HepG2 (cell line): ENCODE measurements at regions not wholly inside any gene's neighbourhood (a gene's known extent, or its start where the extent isn't known, plus 50 kb on each side); places are given as distances from the start of the nearest gene placed in this dataset.

Experiments used
- ATAC-seq: fragments of 200-7000 bp; cut with Tn5 transposase; 3 replicates; pipeline ENCODE4 v1.9.1; 2020; ENCODE audit warnings: mild to moderate bottlenecking, moderate library complexity
- BruUV-seq: library from RNA; stranded (reverse); fragments of 400-500 nt; replicated peaks from 2 replicates; lab custom pipeline; 2021; lab: Mats Ljungman, UMichigan
- CTCF ChIA-PET: fragments of 300-600 bp; formaldehyde crosslinking; extraction: SDS; loops from one replicate; lab custom pipeline; 2021; ENCODE audit warnings: low total read pairs, inconsistent platforms, low intra/inter-chr PET ratio; lab: Yijun Ruan, JAX
- POLR2A ChIA-PET: fragments of 350-600 bp; sonication (Branson Sonifier 250); formaldehyde crosslinking; loops from one replicate; lab custom pipeline; 2020; ENCODE audit warnings: antibody characterized with exemption, inconsistent platforms; lab: Yijun Ruan, JAX
- DNase-seq: peaks from one replicate; pipeline ENCODE4 v3.0.0-alpha.2; 2015; ENCODE audit warnings: low spot score
- FAIRE-seq: peaks from 3 replicates; lab custom pipeline; 2011; peaks lifted over from hg19 to GRCh38; lab: Jason Lieb, UNC
- H2AFZ ChIP-seq: one replicate; pipeline ENCODE4 v1.6.1; 2011; ENCODE audit warnings: low read length, inconsistent platforms
- H3K27ac ChIP-seq: fragments of 300-600 bp; 3 replicates; pipeline ENCODE4 v1.8.0; 2011; ENCODE audit warnings: mixed run types, mild to moderate bottlenecking, mixed read lengths, low read length, inconsistent platforms; ENCODE audit not compliant: insufficient read depth; ENCODE audit errors: extremely low read length
- H3K27me3 ChIP-seq, 2 experiments: fragments of 200-600 bp in 1 of 2; 2 replicates in 1 of 2; 3 replicates in 1 of 2; pipeline versions ENCODE4 v1.6.0 to v1.8.0; 2011; ENCODE audit warnings: low read length in 2 of 2, mild to moderate bottlenecking in 2 of 2, moderate library complexity in 2 of 2, inconsistent platforms in 1 of 2; ENCODE audit not compliant: insufficient read depth in 2 of 2, control insufficient read depth in 1 of 2
- H3K36me3 ChIP-seq, 2 experiments: fragments of 200-600 bp in 1 of 2; replicated peaks in 1 of 2; 2 replicates in 1 of 2; 3 replicates in 1 of 2; pipeline versions ENCODE4 v1.5.1 to v1.8.0; 2011; ENCODE audit warnings: low read length in 2 of 2, inconsistent platforms in 1 of 2; ENCODE audit not compliant: insufficient read depth in 2 of 2, control insufficient read depth in 1 of 2
- H3K4me1 ChIP-seq: 2 replicates; pipeline ENCODE4 v1.5.1; 2012; ENCODE audit warnings: low read length, inconsistent platforms; ENCODE audit not compliant: insufficient read depth
- H3K4me2 ChIP-seq: 2 replicates; pipeline ENCODE4 v1.6.0; 2011; ENCODE audit warnings: low read depth, low read length, inconsistent platforms
- H3K4me3 ChIP-seq, 3 experiments: fragments of 200-600 bp in 1 of 3; sonication (generic), shearing (Covaris generic) in 1 of 3; replicated peaks in 1 of 3; 2 replicates each; pipeline ENCODE4 v1.5.1; 2011 to 2016; ENCODE audit warnings: low read length in 3 of 3, inconsistent platforms in 2 of 3, low read depth in 2 of 3, mild to moderate bottlenecking in 2 of 3, control low read depth in 1 of 3, mixed read lengths in 1 of 3; ENCODE audit not compliant: insufficient read depth in 1 of 3
- H3K79me2 ChIP-seq: one replicate; pipeline ENCODE4 v1.6.1; 2011; ENCODE audit warnings: low read length, inconsistent platforms; ENCODE audit not compliant: insufficient read depth
- H3K9ac ChIP-seq: 2 replicates; pipeline ENCODE4 v1.6.0; 2011; ENCODE audit warnings: mild to moderate bottlenecking, low read depth, low read length, inconsistent platforms; ENCODE audit not compliant: insufficient read depth
- H3K9me3 ChIP-seq: 2 replicates; pipeline ENCODE4 v1.5.1; 2012; ENCODE audit warnings: mild to moderate bottlenecking, low read length
- H4K20me1 ChIP-seq: 2 replicates; pipeline ENCODE4 v1.6.0; 2011; ENCODE audit warnings: inconsistent platforms, mild to moderate bottlenecking, low read length, moderate library complexity; ENCODE audit not compliant: insufficient read depth
- FOXA1 ChIP-seq, 2 experiments: fragments of 450-650 bp in 1 of 2; sonication (generic) in 1 of 2; formaldehyde crosslinking in 1 of 2; IDR thresholded peaks; 2 replicates each; pipeline versions ENCODE4 v1.4.0 to v1.6.1; 2016 to 2020; ENCODE audit warnings: missing genetic modification reagents in 1 of 2
- FOXO1 ChIP-seq: sonication (generic); formaldehyde crosslinking; IDR thresholded peaks from 2 replicates; pipeline ENCODE4 v1.4.0; 2020; ENCODE audit warnings: missing genetic modification reagents
- GLI4 ChIP-seq: sonication (generic); formaldehyde crosslinking; IDR thresholded peaks from 2 replicates; pipeline ENCODE4 v1.5.1; 2020; ENCODE audit warnings: missing genetic modification reagents, mild to moderate bottlenecking, moderate library complexity, borderline replicate concordance
- MAFK ChIP-seq, 2 experiments: IDR thresholded peaks in 1 of 2; conservative IDR thresholded peaks in 1 of 2; 2 replicates each; pipeline ENCODE4 v1.6.1; 2011; ENCODE audit warnings: improper control_type of control experiment in 2 of 2, low read length in 2 of 2
- MIXL1 ChIP-seq: IDR thresholded peaks from 2 replicates; pipeline ENCODE4 v1.6.1; 2016
- MTA1 ChIP-seq: sonication (generic); formaldehyde crosslinking; IDR thresholded peaks from 2 replicates; pipeline ENCODE4 v1.4.0; 2020; ENCODE audit warnings: missing genetic modification reagents, mild to moderate bottlenecking, borderline replicate concordance
- NCOR1 ChIP-seq: fragments of 200-600 bp; sonication (generic); IDR thresholded peaks from 2 replicates; pipeline ENCODE4 v1.7.0; 2017; ENCODE audit warnings: antibody characterized with exemption, low read length, borderline replicate concordance
- NFKB2 ChIP-seq: sonication (generic); formaldehyde crosslinking; IDR thresholded peaks from 2 replicates; pipeline ENCODE4 v1.4.0; 2020; ENCODE audit warnings: missing genetic modification reagents, borderline replicate concordance
- PRPF4 ChIP-seq: fragments of 200-400 bp; formaldehyde crosslinking; IDR thresholded peaks from 2 replicates; pipeline ENCODE4 v1.6.1; 2016; ENCODE audit warnings: low read length, low read depth; ENCODE audit not compliant: poor library complexity, severe bottlenecking
- REL ChIP-seq: sonication (generic); formaldehyde crosslinking; conservative IDR thresholded peaks from 2 replicates; pipeline ENCODE4 v1.8.0; 2022; ENCODE audit warnings: mild to moderate bottlenecking, missing genetic modification reagents, moderate library complexity
- REXO4 ChIP-seq: sonication (generic); formaldehyde crosslinking; IDR thresholded peaks from 2 replicates; pipeline ENCODE4 v1.8.0; 2022; ENCODE audit warnings: missing genetic modification reagents, mild to moderate bottlenecking, borderline replicate concordance
- SNAPC4 ChIP-seq: sonication (generic); formaldehyde crosslinking; IDR thresholded peaks from 2 replicates; pipeline ENCODE4 v1.4.0; 2020; ENCODE audit warnings: mild to moderate bottlenecking, missing genetic modification reagents
- SUZ12 ChIP-seq: fragments of 150-350 bp; IDR thresholded peaks from 2 replicates; pipeline ENCODE4 v1.6.1; 2014; ENCODE audit warnings: low read depth, low read length
- TP53 ChIP-seq: sonication (generic); formaldehyde crosslinking; conservative IDR thresholded peaks from 2 replicates; pipeline ENCODE4 v1.4.0; 2020; ENCODE audit warnings: missing genetic modification reagents
- USF2 ChIP-seq, 2 experiments: sonication (generic) in 1 of 2; formaldehyde crosslinking in 1 of 2; IDR thresholded peaks; 2 replicates each; pipeline versions ENCODE4 v1.5.1 to v1.6.1; 2011 to 2020; ENCODE audit warnings: borderline replicate concordance in 1 of 2, low read depth in 1 of 2, low read length in 1 of 2, mild to moderate bottlenecking in 1 of 2, missing genetic modification reagents in 1 of 2, moderate library complexity in 1 of 2
- ZFP37 ChIP-seq: sonication (generic); formaldehyde crosslinking; IDR thresholded peaks from 2 replicates; pipeline ENCODE4 v1.4.0; 2020; ENCODE audit warnings: missing genetic modification reagents, borderline replicate concordance
- ZNF552 ChIP-seq: sonication (generic); formaldehyde crosslinking; IDR thresholded peaks from 2 replicates; pipeline ENCODE4 v1.9.0; 2022; ENCODE audit warnings: missing genetic modification reagents, mild to moderate bottlenecking, borderline replicate concordance
- WGBS: methylation state at CpG from one replicate; pipeline ENCODE4 v1.1.6; 2017; ENCODE audit warnings: low lambda C conversion rate; 5-methylcytosine and 5-hydroxymethylcytosine counted together
- in situ Hi-C: cut with HindIII; loops from 2 replicates; pipeline ENCODE4 v1.10.0; 2017; ENCODE audit warnings: low pct_unique_long_range_greater_than_20kb; ENCODE audit not compliant: extremely low pct_ligation_motif_present
- intact Hi-C: fragments of 100-400 bp; cut with micrococcal nuclease; formaldehyde crosslinking; loops from one replicate; pipeline ENCODE4 v1.10.0; 2022; ENCODE audit not compliant: unreplicated experiment

GRCh38 chr19:30244533-30244932 lies 127.7 kb upstream of the ZNF536 start (continued):
- TF ChIP-seq USF2 (IDR thresholded peaks at IDR 0.05; ENCODE audit: low read depth, low read length) (no peak), USF2 (CRISPR knock-in tag; IDR thresholded peaks at IDR 0.05; ENCODE audit: borderline replicate concordance) (no peak), REL (no peak), MTA1 (no peak), GLI4 (CRISPR knock-in tag) (no peak), SUZ12 (no peak), MAFK (conservative IDR thresholded peaks at IDR 0.05 in 1 of 2, IDR thresholded peaks at IDR 0.05 in 1 of 2; ENCODE audit: low read length in 2 of 2) (no peak)

- H3K4me3 ChIP-seq, result no peak overlapping the region
- no peaks in the 10 kb centered on the region for H3K9me3 ChIP-seq
- POLR2A ChIA-PET, result no interaction called here
- in situ Hi-C loops, result no loop called here
- no TSS peak for BruUV-seq
- H3K36me3 ChIP-seq, result no peaks in the 10 kb centered on the region
- H3K27ac ChIP-seq, result no peak overlapping the region
- intact Hi-C loops, result no loop called here
- no peak overlapping the region for H2AFZ ChIP-seq
- FAIRE-seq, result no peak
- DNase-seq, result no peak
- peaks cover 0 to 6% of the 10 kb centered on the region in 2 experiments; a peak in 1 of 5 replicates for H3K27me3 ChIP-seq
- no peaks in the 10 kb centered on the region for H4K20me1 ChIP-seq
- CTCF ChIA-PET, result no interaction called here
- WGBS, result 17% methylated on average over 10 of the region's 17 CpGs
- no peaks in the 10 kb centered on the region for H3K4me1 ChIP-seq
- no peak overlapping the region for H3K4me2 ChIP-seq
- H3K9ac ChIP-seq, result no peak overlapping the region
- ATAC-seq, result no peak
- H3K79me2 ChIP-seq, result no peaks in the 10 kb centered on the region
- TF ChIP-seq TP53 (CRISPR knock-in tag) (no peak), MIXL1 (no peak), PRPF4 (no peak), FOXO1 (CRISPR knock-in tag) (no peak), FOXA1 (IDR thresholded peaks at IDR 0.05) (no peak), FOXA1 (CRISPR knock-in tag; IDR thresholded peaks at IDR 0.05) (no peak), REXO4 (no peak), NCOR1 (no peak), SNAPC4 (CRISPR knock-in tag) (no peak), NFKB2 (CRISPR knock-in tag) (no peak), ZNF552 (CRISPR knock-in tag) (no peak), ZFP37 (CRISPR knock-in tag) (no peak)
Measured at GRCh38 chr19:30245401-30246039, 126.7 kb upstream of the ZNF536 start.
